ENCODE measurements at regions not wholly inside any gene's neighbourhood (a gene's known extent, or its start where the extent isn't known, plus 50 kb on each side); places are given as distances from the start of the nearest gene placed in this dataset.

DNA sequence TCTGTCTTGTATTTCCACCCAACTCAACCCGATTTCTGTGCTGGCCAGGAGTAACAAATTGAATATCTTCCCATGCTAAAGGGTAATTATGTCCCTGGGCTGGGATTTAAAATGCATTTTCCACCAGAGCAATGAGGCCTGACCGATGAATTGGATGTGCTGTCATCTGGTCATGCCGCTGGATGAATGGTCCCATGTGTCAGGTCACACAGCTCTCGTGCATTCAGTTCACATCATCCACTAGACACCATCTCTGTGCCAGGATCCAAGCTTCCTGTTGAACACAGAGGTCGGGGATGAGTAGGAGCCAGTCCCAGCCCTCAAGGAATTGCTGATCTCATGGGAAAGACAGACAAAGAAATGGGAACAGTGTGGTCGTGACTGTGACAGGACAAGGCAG is 200.8 kb downstream of the ADRA2A start:
- no peaks in the 10 kb centered on the region for H3K23me2 ChIP-seq (ENCODE audit: insufficient read length, low read depth, low read length, poor library complexity, severe bottlenecking)
- no peak overlapping the region for H3T11ph ChIP-seq (ENCODE audit: low read length)
- Mint-ChIP-seq H3K9me3 (peaks cover 2% of the 10 kb centered on the region in 2 experiments; a peak in 2 of 5 replicates), H3K4me3 (no peak overlapping the region), H3K4me1 (no peaks in the 10 kb centered on the region), H3K36me3 (ENCODE audit: insufficient read depth in 1 of 3, low read depth in 3 of 3) (no peaks in the 10 kb centered on the region; a peak in 1 of 7 replicates), H3K27me3 (ENCODE audit: low read depth) (no peaks in the 10 kb centered on the region), H3K27ac (no peak overlapping the region)
- no peak overlapping the region for H3K4me2 ChIP-seq (ENCODE audit: insufficient read depth, insufficient read length, low read length)
- no peak overlapping the region for H3K9ac ChIP-seq (ENCODE audit: extremely low read depth, insufficient read length, low read length)
- H3K79me1 ChIP-seq (ENCODE audit: insufficient read depth, low read depth, low read length, poor library complexity, severe bottlenecking): no peaks in the 10 kb centered on the region
- H2BK15ac ChIP-seq (ENCODE audit: low read depth, low read length): no peak overlapping the region
- H3K23ac ChIP-seq (ENCODE audit: insufficient read length, low read depth, low read length): no peak overlapping the region
- H3K27me3 ChIP-seq (ENCODE audit: insufficient read depth, low read length): no peaks in the 10 kb centered on the region
- no peak overlapping the region for H3K4ac ChIP-seq (ENCODE audit: low read depth, low read length)
- TF ChIP-seq CTCF (conservative IDR thresholded peaks at IDR 0.05): no peak
- H4K91ac ChIP-seq (ENCODE audit: insufficient read length, low read depth, low read length): no peak overlapping the region
- H3K4me1 ChIP-seq (ENCODE audit: insufficient read depth, low read length): no peaks in the 10 kb centered on the region
- H4K20me1 ChIP-seq (ENCODE audit: control insufficient read depth, insufficient read depth, insufficient read length): no peaks in the 10 kb centered on the region
- H2AFZ ChIP-seq (ENCODE audit: low read length): no peak overlapping the region
- H3K27ac ChIP-seq (ENCODE audit: insufficient read length, low read depth, low read length): no peak overlapping the region
- no peak overlapping the region for H4K8ac ChIP-seq (replicated peaks; ENCODE audit: insufficient read length, low read depth, low read length)
- WGBS (ENCODE audit: extremely low coverage, insufficient read length, low lambda C conversion rate): no CpG with 5 or more reads among the region's 6 CpGs
- no peak overlapping the region for H2BK20ac ChIP-seq (ENCODE audit: low read depth, low read length, poor library complexity, severe bottlenecking)
- no peak overlapping the region for H3K18ac ChIP-seq (ENCODE audit: insufficient read length, low read depth, low read length)
- no peak overlapping the region for H3K14ac ChIP-seq (ENCODE audit: insufficient read depth, low read length)
- H2BK12ac ChIP-seq (ENCODE audit: insufficient read length, low read depth, low read length): no peak overlapping the region
- DNase-seq: no peak
- H3K9me3 ChIP-seq (ENCODE audit: control insufficient read depth, low read depth, low read length): no peaks in the 10 kb centered on the region
- no peak overlapping the region for H4K5ac ChIP-seq (ENCODE audit: insufficient read length, low read depth, low read length)
- H2BK5ac ChIP-seq (ENCODE audit: insufficient read length, low read length): no peak overlapping the region
- no peaks in the 10 kb centered on the region for H3K79me2 ChIP-seq (ENCODE audit: insufficient read depth, low read length)
- H2AK5ac ChIP-seq (ENCODE audit: insufficient read length, low read length): no peak overlapping the region
- no peak overlapping the region for H2BK120ac ChIP-seq (ENCODE audit: low read depth, low read length, poor library complexity, severe bottlenecking)
- no peak overlapping the region for H3K56ac ChIP-seq (ENCODE audit: insufficient read length, low read depth, low read length)
